ENCODE measurements at regions not wholly inside any gene's neighbourhood (a gene's known extent, or its start where the extent isn't known, plus 50 kb on each side); places are given as distances from the start of the nearest gene placed in this dataset.
A peak's percentile ranks its signal among the peaks of the same experiment; 100 is the strongest.

DNA sequence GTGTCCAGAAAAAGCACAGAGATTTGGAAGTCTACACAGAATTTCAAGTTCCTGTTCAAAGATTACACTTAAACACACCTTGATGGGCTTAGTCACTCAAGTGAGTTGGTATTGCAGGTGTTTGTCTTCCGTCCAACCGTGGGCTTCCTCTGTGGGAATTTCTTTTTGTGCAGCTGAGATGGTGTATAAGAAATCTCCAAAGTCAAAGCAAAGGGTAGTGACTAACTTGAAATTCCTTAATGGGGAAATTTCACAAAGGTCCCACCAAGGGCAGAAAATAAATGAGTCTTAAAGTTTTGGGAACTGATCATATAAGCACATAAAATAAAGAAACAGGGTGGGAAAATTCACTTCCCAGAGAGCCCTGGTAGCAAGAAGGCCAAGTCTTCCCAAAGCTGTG, 102.0 kb upstream of the TNFAIP3 start:
- WGBS, 4 donors: 84 to 91% (median 87%) methylated on average over 2 of the region's 2 CpGs
- Histone ChIP-seq H3K9me3 (peaks cover 0 to 13% (median 0%) of the 10 kb centered on the region in 12 donors), H3K4me3 (no peak overlapping the region), H3K27me3 (no peaks in the 10 kb centered on the region), H3K36me3 (no peaks in the 10 kb centered on the region), H3K27ac (no peak overlapping the region), H3K4me1 (peaks cover 0 to 30% (median 0%) of the 10 kb centered on the region in 12 donors)
- DNase-seq: no peak
- no peak for ATAC-seq
- intact Hi-C loops (cut with DNase I): no loop called here
- TF ChIP-seq, protein P1, sequence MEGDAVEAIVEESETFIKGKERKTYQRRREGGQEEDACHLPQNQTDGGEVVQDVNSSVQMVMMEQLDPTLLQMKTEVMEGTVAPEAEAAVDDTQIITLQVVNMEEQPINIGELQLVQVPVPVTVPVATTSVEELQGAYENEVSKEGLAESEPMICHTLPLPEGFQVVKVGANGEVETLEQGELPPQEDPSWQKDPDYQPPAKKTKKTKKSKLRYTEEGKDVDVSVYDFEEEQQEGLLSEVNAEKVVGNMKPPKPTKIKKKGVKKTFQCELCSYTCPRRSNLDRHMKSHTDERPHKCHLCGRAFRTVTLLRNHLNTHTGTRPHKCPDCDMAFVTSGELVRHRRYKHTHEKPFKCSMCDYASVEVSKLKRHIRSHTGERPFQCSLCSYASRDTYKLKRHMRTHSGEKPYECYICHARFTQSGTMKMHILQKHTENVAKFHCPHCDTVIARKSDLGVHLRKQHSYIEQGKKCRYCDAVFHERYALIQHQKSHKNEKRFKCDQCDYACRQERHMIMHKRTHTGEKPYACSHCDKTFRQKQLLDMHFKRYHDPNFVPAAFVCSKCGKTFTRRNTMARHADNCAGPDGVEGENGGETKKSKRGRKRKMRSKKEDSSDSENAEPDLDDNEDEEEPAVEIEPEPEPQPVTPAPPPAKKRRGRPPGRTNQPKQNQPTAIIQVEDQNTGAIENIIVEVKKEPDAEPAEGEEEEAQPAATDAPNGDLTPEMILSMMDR (IDR thresholded peaks at IDR 0.05): no peak
- TF ChIP-seq POLR2A (IDR thresholded peaks at IDR 0.05): no peak

DNA sequence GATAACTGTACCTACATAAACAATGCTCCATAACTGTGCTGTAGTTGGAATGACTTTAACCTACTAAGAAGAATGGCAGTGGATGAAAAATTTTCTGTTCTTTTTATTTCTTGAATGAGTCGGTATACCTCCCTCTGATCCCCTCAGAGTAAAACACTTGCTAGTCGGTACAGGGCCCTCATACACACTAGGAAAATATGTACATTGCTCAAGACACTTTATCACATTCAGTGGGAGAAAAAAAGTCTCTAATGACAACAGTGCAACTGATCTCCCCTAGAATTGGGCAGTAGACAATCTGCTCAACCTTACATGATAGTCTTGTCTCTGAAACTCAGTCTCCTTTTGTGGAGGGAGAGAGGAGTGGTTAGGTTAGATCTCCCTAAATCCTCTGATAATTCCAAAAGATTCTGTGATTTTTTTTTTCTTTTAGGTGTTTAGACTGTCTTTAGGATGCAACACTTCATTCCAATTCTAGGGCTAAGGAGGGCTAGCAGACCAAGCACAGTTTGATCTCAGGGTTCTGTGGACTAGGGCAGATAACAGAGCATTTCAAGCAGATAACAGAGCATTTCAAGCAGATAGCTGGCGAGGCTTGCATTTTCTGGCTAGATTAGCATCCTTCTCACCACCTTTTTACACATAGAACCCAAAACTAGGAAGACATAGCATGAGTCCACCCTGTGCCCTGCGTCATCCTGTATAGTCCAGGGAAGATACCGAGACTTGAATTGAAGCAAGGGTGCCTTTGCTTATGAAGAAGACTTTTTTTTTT, 100.3 kb upstream of the TNFAIP3 start:
- intact Hi-C loops (cut with DNase I): no loop called here
- ATAC-seq: no peak
- 75 to 86% (median 80%) methylated on average over 5 of the region's 5 CpGs for WGBS, 4 donors
- Histone ChIP-seq H3K27me3 (no peaks in the 10 kb centered on the region), H3K36me3 (no peaks in the 10 kb centered on the region), H3K4me1 (peaks cover 0 to 22% (median 0%) of the 10 kb centered on the region in 12 donors), H3K4me3 (no peak overlapping the region), H3K27ac (no peak overlapping the region), H3K9me3 (peaks cover 0 to 13% (median 0%) of the 10 kb centered on the region in 12 donors)
- no peak for DNase-seq
- no peak for TF ChIP-seq POLR2A (IDR thresholded peaks at IDR 0.05)
- TF ChIP-seq, protein P1 (IDR thresholded peaks at IDR 0.05): no peak

DNA sequence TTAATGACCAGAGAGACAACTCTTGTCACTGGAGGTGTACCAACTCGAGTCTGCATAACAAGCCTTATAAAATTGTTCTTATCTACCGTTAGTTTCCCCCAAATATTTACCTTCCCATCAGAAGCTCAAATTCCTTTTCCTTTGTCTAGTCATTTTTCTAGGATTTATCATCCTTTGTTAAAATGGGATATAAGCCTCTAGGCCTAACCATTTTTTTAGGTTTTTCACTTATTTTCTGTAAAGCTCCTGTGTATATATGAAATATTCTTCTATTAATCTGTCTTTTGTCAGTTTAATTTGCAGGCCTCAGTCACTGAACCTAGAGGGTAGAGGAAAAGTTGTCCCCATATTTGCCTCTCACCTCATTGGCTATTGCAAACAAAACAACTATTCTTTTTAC, 99.6 kb upstream of the TNFAIP3 start:
- Histone ChIP-seq H3K27ac (peak overlapping the region in 1 of 12 donors; percentile 40), H3K9me3 (peaks cover 0 to 13% (median 0%) of the 10 kb centered on the region in 12 donors), H3K36me3 (no peaks in the 10 kb centered on the region), H3K4me1 (peaks cover 0 to 22% (median 0%) of the 10 kb centered on the region in 12 donors), H3K4me3 (no peak overlapping the region), H3K27me3 (no peaks in the 10 kb centered on the region)
- ATAC-seq (no peak), DNase-seq (no peak)
- TF ChIP-seq, protein P1 (IDR thresholded peaks at IDR 0.05): no peak
- TF ChIP-seq POLR2A (IDR thresholded peaks at IDR 0.05): no peak
- 83 to 89% (median 85%) methylated on average over 2 of the region's 2 CpGs for WGBS, 4 donors
- intact Hi-C loops (cut with DNase I): no loop called here

DNA sequence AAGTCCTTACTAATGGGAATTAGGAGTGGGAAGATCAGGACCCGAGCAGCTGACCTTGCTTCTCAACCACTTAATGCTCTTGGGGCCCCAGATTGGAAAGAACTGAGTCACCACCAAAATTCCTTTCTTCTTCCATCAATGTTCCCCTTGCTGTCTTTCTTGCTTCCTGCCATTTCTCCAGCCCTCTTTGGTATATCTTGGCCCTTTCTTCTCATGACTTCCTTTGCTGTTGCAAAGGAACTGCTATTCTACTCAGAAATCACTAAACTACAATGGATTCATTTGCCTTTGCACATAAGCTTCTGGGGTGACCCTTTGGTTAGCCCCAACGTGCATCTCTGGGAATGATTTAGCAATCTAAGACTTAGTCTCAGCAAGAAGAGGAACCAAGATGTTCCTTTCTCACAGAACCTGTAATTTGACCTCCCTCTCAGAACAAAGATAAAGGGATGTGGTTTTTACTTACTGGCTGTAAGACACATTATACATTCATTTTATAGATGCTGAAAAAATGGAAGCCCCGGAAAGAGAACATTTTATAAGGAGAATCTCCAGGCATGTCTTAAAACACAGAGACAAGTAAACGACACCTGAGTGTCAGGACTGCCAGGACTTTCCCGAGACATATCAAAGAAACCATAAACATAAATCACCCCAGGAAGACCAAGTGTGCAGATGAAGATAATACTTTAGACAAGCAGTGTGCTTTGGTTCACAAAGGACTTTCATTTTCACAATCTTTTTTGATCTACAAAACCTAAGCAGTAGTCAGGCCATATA, 99.0 kb upstream of the TNFAIP3 start:
- Histone ChIP-seq H3K4me1 (peaks cover 0 to 22% (median 0%) of the 10 kb centered on the region in 12 donors), H3K4me3 (no peak overlapping the region), H3K27ac (peak overlapping the region in 1 of 12 donors; percentile 40), H3K9me3 (peaks cover 0 to 13% (median 0%) of the 10 kb centered on the region in 12 donors), H3K27me3 (no peaks in the 10 kb centered on the region), H3K36me3 (no peaks in the 10 kb centered on the region)
- intact Hi-C loops (cut with DNase I): no loop called here
- no peak for TF ChIP-seq POLR2A (IDR thresholded peaks at IDR 0.05)
- TF ChIP-seq, protein P1 (IDR thresholded peaks at IDR 0.05): no peak
- no peak for DNase-seq
- peak in 1 of 4 donors; percentile 41 for ATAC-seq
- WGBS, 4 donors: 66 to 72% (median 69%) methylated on average over 5 of the region's 5 CpGs

Measured in heart left ventricle (tissue), 16 donors.